HG03159 (cell line): ENCODE measurements at regions not wholly inside any gene's neighbourhood (a gene's known extent, or its start where the extent isn't known, plus 50 kb on each side); places are given as distances from the start of the nearest gene placed in this dataset.
"Not testable (repeated sequence)": the region's sequence is repeated elsewhere in the genome, so short reads cannot be mapped to it uniquely, and the experiment has no call there.

Experiments used
- ATAC-seq: cut with Tn5 transposase; IDR thresholded peaks from one replicate; pipeline ENCODE4 v1.9.1; 2021; ENCODE audit warnings: mild to moderate bottlenecking, moderate library complexity; ENCODE audit not compliant: unreplicated experiment

GRCh38 chr9:126056312-126057021 lies 270.2 kb upstream of the MVB12B start:
- no peak for ATAC-seq

DNA sequence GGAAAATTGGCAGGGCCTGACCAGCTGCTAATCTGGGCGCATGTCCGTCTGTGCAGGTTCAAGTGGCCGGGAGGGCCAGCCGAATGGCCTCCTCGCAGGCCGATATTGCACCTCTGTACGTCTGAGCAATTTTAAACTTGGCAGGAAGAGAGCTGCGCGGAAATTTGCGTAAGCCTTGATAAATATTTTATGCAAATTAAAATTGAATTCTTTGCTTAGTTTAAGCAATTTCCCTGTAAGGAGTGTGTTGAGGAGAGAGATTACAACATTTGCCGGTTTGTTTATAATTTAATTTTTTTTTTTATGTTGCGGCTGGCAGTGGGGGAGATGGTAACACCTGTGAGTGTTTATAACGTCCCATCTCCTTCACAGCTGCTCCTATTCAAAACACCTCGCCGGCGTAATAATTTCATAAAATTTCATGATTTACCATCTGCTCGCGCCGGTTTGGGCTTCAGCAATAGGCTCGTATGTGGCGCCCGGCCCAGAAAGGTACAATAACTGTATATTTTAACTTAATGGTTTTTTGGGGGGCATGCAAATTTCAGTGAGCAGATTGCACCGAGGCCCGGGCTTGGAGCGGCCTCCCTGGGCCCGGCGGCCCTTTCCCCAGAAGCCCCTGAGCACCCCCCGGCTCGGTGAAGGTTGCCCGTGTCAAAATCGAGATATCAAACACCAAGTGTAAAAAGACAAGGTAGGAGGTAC lies 269.4 kb upstream of the MVB12B start:
- no peak for ATAC-seq

DNA sequence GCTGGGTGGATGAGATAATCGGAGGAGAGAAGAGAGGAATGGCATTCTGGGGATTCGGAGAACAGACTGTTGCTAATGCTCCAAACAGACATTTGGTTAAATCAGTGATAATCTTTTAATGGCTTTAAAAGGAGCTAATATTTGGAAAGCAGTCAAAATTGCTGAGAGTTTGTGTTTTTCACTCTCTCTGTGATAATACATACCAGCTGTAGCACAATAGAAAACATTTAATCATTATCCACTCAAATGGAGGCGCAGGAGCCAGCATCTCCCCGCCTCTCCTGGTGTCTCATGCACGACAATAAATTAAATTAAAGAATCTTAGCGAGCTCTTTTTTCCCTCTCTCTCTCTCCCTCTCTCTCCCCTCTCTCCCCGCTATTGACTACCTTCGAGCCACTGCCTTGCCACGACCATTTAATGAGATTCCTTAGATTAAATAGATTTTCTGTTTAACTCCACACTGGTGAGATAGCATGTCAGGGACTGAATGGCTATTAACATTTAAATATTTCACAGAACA lies 268.6 kb upstream of the MVB12B start:
- no peak for ATAC-seq

DNA sequence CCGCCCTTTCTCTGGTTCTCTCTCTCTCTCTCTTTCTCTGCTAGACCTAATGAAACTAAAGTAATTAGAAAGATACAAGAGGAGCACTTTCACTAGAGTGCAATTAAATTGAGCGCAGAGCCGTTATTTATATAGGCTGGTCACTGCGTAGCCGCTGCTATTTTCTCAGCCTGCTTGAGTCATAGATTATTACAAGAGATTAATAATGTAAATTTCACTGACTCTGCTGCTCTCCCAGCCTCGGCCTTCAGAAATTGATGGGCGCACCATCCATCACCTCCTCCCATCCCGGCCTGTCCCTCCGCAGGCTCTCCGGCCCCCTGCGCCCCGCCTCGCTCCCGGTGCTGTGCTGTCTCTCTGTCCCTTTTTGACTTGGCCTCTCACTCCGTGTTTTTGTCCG lies 268.0 kb upstream of the MVB12B start:
- ATAC-seq, result no peak

- ATAC-seq, result no peak
These were observed 265.1 kb upstream of the MVB12B start for GRCh38 chr9:126061575-126061974.

GRCh38 chr9:126062158-126062886 lies 264.3 kb upstream of the MVB12B start:
- ATAC-seq, result no peak

DNA sequence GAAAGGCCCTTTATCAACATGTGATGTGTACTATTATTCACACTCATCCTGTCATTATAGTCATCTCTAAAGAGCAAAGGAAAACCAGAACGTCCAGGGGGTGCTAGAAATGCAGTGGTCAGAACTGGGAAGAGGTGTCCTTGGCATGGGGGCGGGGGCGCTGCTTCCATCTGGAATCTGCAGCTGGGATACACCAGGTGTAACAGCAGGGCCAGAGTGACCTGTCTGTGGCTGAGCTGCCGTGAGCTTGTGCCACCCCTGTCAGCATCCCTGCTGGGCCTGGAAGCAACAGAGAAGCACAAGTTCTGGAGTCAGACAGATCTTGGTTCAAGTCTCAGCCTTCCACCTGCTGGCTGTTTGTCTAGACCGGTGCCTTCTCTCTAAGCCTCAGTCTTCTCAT lies 263.3 kb upstream of the MVB12B start:
- no peak for ATAC-seq

DNA sequence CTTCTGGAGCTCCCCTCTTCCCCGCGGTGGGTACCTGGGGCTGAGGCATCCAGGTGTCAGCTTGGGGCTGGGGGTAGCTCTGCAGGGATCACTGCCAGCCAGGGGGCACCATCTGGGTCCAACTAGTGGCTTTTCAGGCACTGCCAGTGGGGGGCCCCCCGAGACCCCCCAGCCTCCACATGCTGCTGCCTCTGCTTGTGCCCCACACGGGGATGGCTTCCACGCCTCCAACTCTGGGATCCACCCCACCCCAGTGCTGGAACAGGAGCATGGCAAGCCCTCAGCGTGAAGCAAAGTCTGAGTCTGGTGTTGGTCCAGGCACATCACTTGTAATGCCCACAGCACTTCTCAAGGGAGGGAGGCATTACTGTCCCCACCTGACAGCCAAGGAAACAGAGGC lies 260.5 kb upstream of the MVB12B start:
- no peak for ATAC-seq

DNA sequence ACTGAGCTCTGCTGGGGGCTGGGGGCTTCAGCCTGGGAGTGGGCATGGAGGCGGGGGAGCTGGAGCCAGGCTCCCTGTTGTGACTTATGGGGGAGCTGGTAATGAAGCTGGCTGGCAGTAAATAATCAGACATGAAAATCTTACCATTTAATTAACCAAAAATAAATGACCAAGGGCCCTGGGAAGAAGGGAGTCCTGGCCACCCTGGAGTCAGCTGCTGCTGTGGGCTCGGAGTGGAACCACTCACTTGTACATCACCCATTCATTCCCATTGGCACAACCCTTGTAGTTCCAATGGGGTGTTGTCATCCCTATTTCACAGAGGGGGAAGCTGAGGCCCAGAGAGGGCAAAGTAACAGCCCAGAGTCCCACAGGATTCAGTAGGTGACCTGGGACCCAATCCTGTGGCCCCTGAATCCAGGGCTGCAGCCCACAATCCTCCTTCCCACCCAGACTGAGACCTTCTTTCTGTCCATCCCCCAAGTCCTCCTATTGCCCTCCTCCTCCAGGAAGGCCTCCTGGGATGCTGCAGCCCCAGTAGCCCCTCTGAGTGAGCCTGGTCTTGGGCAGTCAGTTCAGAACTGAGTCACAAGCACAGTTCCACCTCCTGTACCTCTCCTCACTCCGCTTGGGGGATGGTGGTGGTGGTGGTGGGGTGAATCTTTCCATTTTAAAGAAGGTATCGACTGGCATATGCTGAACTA lies 259.4 kb upstream of the MVB12B start:
- no peak for ATAC-seq

DNA sequence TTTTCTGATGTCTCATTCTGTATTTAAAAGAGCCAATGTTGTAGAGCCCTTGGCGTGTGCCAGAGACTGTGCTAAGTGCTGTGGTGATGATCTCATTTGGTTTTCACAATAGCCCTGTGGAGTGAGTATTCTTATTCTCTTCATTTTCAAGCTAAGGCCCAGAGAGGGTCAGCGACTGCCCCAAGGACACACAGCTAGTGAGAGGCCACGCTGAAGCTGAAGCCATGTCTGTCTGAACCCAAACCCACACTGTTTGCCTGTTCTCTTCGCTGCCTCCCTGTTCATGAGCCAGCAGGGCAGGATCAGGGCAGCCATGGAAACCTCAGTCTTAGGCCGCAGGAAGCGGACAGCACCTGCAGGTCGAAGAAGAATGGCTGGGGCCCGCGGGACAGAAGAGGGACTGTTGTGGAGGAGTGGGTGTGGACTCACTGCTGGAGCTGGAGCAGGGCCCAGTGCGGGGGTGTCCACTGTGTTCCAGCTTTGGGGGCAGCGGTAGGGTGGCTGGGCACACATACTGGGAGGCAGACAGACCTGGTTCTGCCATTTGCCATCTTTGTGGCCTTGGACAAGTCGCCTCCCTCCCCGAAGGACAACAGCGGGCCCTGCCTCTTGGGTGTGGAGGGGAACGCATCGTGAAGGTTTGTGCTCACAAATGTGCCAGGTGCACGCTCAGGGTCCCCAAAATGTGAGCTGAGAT lies 257.9 kb upstream of the MVB12B start:
- no peak for ATAC-seq

GRCh38 chr9:126069400-126069955 lies 257.2 kb upstream of the MVB12B start:
- ATAC-seq, result no peak

- no peak for ATAC-seq
These were observed 256.5 kb upstream of the MVB12B start for GRCh38 chr9:126070058-126070655.

DNA sequence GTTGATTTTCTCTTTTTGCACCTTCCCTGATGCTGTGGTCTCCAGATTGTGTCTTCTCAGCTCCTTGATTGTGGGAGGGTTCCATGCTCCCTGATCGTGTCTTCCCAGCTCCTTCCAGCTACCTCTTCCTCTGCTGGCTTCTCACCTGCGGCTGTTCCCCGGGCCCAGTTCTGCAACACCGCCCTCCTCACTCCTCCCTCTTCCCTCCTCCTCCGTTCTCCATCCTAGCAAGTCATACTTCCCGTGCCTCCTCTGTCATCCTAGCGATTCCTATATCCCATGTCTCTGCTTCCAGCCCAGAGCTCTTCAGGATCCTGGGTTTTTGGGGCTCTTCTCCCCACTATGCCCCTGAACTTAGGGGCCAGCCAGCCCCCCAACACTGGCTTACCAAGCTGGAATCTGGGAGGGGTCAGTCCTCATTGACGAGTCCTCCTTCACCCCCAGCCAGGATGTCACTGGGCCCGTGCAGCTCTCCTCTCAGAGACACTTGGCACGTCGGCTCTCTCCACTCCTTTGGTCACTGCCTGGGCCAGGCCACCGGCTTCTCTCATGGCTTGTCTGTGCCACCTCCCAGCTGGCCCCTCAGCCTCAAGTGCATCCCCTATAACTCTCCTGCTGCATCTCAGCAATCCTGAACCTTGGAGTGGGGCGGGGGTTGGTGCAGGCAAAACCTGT lies 255.4 kb upstream of the MVB12B start:
- ATAC-seq, result no peak

DNA sequence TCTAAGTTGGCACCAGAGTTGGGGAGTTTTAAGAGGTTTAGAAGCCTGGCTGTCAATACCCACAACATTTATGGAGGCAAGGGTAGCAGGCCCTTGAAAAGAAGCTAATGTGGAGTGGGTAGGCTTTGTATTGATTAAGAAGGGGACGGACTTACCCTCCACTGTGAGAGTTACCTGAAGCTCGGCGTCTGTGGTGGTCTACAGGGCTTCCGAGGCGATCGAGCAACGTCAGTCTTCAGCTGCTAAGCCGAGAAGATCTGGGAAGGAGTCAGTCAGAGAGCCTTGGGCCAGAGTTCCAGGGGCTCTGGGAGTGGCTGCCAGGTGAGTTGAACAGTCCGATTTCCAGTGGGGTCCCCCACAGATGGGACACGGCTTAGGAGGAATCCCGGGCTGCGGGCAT lies 249.0 kb upstream of the MVB12B start:
- ATAC-seq, result not testable (repeated sequence)

GRCh38 chr9:126080641-126081040 lies 246.0 kb upstream of the MVB12B start:
- ATAC-seq, result no peak

DNA sequence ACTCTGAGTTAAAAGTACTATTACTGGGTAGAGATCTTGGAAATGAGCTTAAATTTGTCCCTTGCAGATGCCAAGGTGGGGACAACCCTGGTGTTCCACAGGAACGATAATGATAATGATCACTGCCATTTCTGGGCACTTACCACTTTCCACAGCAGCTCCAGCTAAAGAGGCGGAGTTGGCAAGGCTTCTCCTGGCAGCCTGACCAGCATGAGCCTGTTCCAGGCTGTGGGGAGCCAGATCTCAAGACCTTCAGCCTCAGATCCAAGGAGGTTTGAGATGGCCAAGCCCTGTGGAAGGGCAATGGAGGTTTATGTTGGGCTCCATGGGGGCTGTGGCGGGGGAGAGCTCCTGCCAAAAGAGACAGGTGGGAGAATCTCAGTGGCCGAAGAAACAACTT lies 244.9 kb upstream of the MVB12B start:
- no peak for ATAC-seq

GRCh38 chr9:126084008-126084407 lies 242.6 kb upstream of the MVB12B start:
- no peak for ATAC-seq

- ATAC-seq, result no peak
These were observed 241.9 kb upstream of the MVB12B start for GRCh38 chr9:126084696-126085095.

DNA sequence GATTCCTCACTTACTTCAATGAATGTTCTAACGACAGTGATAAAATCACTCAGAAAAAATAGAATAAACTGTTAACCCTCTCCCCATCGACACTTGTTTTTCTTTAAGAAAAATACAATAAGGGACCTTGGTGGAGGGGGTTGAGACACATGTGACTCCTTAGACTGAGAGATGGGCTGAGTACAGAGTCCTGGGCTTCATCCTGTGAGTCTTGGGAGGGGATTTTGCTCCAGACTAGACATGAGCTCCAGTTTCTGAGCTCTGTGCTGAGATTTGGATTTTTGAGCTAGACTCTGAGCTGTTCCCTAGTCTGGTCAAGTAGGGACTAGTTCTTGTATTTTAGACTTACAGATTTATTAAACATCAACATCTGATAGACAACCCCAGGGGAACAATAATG lies 241.5 kb upstream of the MVB12B start:
- no peak for ATAC-seq
